ENCODE measurements at regions not wholly inside any gene's neighbourhood (a gene's known extent, or its start where the extent isn't known, plus 50 kb on each side); places are given as distances from the start of the nearest gene placed in this dataset.

GRCh38 chr5:164735334-164735733 is 1229.9 kb downstream of the MAT2B start:
- Histone ChIP-seq H3K4me2 (ENCODE audit: low read length) (no peak overlapping the region), H3K9ac (ENCODE audit: low read length) (no peak overlapping the region), H3K27me3 (ENCODE audit: insufficient read depth, low read depth, low read length) (no peaks in the 10 kb centered on the region), H4K20me1 (ENCODE audit: insufficient read depth) (no peaks in the 10 kb centered on the region), H3K27ac (ENCODE audit: low read length) (no peak overlapping the region), H3K9me3 (ENCODE audit: low read length) (peaks cover 7% of the 10 kb centered on the region), H3F3A (ENCODE audit: insufficient read depth, low read length, poor library complexity, severe bottlenecking) (no peaks in the 10 kb centered on the region), H3K4me3 (ENCODE audit: low read length) (no peak overlapping the region), H3K9me2 (ENCODE audit: insufficient read depth, low read length) (no peaks in the 10 kb centered on the region), H3K36me3 (ENCODE audit: insufficient read depth, low read length) (no peaks in the 10 kb centered on the region), H3K79me2 (replicated peaks; ENCODE audit: insufficient read depth, low read length) (no peaks in the 10 kb centered on the region), H2AFZ (ENCODE audit: low read depth, low read length) (no peak overlapping the region)
- TF ChIP-seq SMC3 (conservative IDR thresholded peaks at IDR 0.05; ENCODE audit: poor library complexity), result no peak
- TF ChIP-seq CTCF (IDR thresholded peaks at IDR 0.05; ENCODE audit: poor library complexity, severe bottlenecking), result no peak
- TF ChIP-seq TAF1 (IDR thresholded peaks at IDR 0.05; ENCODE audit: low read depth), result no peak
- no peak for TF ChIP-seq POLR2AphosphoS5 (IDR thresholded peaks at IDR 0.05)
- TF ChIP-seq, protein P1, sequence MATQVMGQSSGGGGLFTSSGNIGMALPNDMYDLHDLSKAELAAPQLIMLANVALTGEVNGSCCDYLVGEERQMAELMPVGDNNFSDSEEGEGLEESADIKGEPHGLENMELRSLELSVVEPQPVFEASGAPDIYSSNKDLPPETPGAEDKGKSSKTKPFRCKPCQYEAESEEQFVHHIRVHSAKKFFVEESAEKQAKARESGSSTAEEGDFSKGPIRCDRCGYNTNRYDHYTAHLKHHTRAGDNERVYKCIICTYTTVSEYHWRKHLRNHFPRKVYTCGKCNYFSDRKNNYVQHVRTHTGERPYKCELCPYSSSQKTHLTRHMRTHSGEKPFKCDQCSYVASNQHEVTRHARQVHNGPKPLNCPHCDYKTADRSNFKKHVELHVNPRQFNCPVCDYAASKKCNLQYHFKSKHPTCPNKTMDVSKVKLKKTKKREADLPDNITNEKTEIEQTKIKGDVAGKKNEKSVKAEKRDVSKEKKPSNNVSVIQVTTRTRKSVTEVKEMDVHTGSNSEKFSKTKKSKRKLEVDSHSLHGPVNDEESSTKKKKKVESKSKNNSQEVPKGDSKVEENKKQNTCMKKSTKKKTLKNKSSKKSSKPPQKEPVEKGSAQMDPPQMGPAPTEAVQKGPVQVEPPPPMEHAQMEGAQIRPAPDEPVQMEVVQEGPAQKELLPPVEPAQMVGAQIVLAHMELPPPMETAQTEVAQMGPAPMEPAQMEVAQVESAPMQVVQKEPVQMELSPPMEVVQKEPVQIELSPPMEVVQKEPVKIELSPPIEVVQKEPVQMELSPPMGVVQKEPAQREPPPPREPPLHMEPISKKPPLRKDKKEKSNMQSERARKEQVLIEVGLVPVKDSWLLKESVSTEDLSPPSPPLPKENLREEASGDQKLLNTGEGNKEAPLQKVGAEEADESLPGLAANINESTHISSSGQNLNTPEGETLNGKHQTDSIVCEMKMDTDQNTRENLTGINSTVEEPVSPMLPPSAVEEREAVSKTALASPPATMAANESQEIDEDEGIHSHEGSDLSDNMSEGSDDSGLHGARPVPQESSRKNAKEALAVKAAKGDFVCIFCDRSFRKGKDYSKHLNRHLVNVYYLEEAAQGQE (IDR thresholded peaks at IDR 0.05; ENCODE audit: borderline replicate concordance), result no peak
- TF ChIP-seq EZH2 (IDR thresholded peaks at IDR 0.05; ENCODE audit: borderline replicate concordance, insufficient read depth, low read length, poor library complexity, severe bottlenecking), result no peak
- TF ChIP-seq EP300 (conservative IDR thresholded peaks at IDR 0.05; ENCODE audit: poor library complexity, severe bottlenecking), result no peak
- TF ChIP-seq RAD21 (conservative IDR thresholded peaks at IDR 0.05), result no peak
- TF ChIP-seq MXI1 (conservative IDR thresholded peaks at IDR 0.05; ENCODE audit: poor library complexity, severe bottlenecking), result no peak

- TF ChIP-seq CTCF (IDR thresholded peaks at IDR 0.05; ENCODE audit: poor library complexity, severe bottlenecking) (no peak), EZH2 (IDR thresholded peaks at IDR 0.05; ENCODE audit: borderline replicate concordance, insufficient read depth, low read length, poor library complexity, severe bottlenecking) (no peak), SMC3 (conservative IDR thresholded peaks at IDR 0.05; ENCODE audit: poor library complexity) (no peak), MXI1 (conservative IDR thresholded peaks at IDR 0.05; ENCODE audit: poor library complexity, severe bottlenecking) (no peak)
- TF ChIP-seq, protein P1 (IDR thresholded peaks at IDR 0.05; ENCODE audit: borderline replicate concordance), result no peak
- H2AFZ ChIP-seq (ENCODE audit: low read depth, low read length), result no peak overlapping the region
- no peaks in the 10 kb centered on the region for H3F3A ChIP-seq (ENCODE audit: insufficient read depth, low read length, poor library complexity, severe bottlenecking)
- no peak overlapping the region for H3K27ac ChIP-seq (ENCODE audit: low read length)
- H3K9me3 ChIP-seq (ENCODE audit: low read length), result no peaks in the 10 kb centered on the region
- no peak overlapping the region for H3K4me2 ChIP-seq (ENCODE audit: low read length)
- no peak overlapping the region for H3K4me3 ChIP-seq (ENCODE audit: low read length)
- no peaks in the 10 kb centered on the region for H3K79me2 ChIP-seq (replicated peaks; ENCODE audit: insufficient read depth, low read length)
- no peaks in the 10 kb centered on the region for H3K9me2 ChIP-seq (ENCODE audit: insufficient read depth, low read length)
- H3K9ac ChIP-seq (ENCODE audit: low read length), result no peak overlapping the region
- no peaks in the 10 kb centered on the region for H3K36me3 ChIP-seq (ENCODE audit: insufficient read depth, low read length)
- no peaks in the 10 kb centered on the region for H3K27me3 ChIP-seq (ENCODE audit: insufficient read depth, low read depth, low read length)
- no peaks in the 10 kb centered on the region for H4K20me1 ChIP-seq (ENCODE audit: insufficient read depth)
Observed at GRCh38 chr5:164741376-164741775, 1236.0 kb downstream of the MAT2B start.
